Neural cell (in vitro differentiated cells): ENCODE measurements at regions not wholly inside any gene's neighbourhood (a gene's known extent, or its start where the extent isn't known, plus 50 kb on each side); places are given as distances from the start of the nearest gene placed in this dataset.

ENCODE experiments used
- CTCF ChIP-seq: fragments of 450-650 bp; IDR thresholded peaks from 2 replicates; pipeline ENCODE4 v1.5.1; 2014; ENCODE audit warnings: antibody characterized with exemption, mild to moderate bottlenecking, moderate library complexity; ENCODE audit not compliant: poor library complexity, severe bottlenecking
- EP300 ChIP-seq: fragments of 450-650 bp; conservative IDR thresholded peaks from 2 replicates; pipeline ENCODE4 v1.6.1; 2014; ENCODE audit warnings: antibody characterized with exemption, mild to moderate bottlenecking, moderate library complexity; ENCODE audit not compliant: poor library complexity, severe bottlenecking
- TAF1 ChIP-seq: IDR thresholded peaks from 2 replicates; pipeline ENCODE4 v1.6.1; 2012; ENCODE audit warnings: low read depth

- TF ChIP-seq EP300 (no peak), CTCF (no peak), TAF1 (no peak)
Measured at GRCh38 chr10:78935697-78936407, 132.9 kb upstream of the ZMIZ1 start.
